ENCODE measurements at regions not wholly inside any gene's neighbourhood (a gene's known extent, or its start where the extent isn't known, plus 50 kb on each side); places are given as distances from the start of the nearest gene placed in this dataset.

DNA sequence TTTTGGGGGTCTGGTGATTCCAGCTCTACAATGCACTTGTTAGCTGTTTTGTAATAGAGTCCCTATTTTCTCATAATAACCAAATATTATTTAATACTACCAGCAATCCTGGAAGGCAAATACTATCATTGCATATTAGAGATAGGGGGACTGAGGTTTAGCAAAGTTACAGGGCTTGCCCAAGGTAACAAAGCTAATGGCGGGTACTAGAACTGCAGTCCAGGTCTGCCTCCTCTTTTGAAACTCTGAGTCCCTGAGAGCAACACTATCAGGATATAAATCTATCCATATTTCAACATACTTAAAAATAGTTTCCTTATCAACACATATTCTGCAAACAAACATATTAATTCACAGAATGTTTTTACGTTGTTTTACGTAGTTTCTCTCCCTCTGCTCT lies 235.5 kb upstream of the ACVR2A start:
- TF ChIP-seq, protein P1, sequence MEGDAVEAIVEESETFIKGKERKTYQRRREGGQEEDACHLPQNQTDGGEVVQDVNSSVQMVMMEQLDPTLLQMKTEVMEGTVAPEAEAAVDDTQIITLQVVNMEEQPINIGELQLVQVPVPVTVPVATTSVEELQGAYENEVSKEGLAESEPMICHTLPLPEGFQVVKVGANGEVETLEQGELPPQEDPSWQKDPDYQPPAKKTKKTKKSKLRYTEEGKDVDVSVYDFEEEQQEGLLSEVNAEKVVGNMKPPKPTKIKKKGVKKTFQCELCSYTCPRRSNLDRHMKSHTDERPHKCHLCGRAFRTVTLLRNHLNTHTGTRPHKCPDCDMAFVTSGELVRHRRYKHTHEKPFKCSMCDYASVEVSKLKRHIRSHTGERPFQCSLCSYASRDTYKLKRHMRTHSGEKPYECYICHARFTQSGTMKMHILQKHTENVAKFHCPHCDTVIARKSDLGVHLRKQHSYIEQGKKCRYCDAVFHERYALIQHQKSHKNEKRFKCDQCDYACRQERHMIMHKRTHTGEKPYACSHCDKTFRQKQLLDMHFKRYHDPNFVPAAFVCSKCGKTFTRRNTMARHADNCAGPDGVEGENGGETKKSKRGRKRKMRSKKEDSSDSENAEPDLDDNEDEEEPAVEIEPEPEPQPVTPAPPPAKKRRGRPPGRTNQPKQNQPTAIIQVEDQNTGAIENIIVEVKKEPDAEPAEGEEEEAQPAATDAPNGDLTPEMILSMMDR (IDR thresholded peaks at IDR 0.05) = no peak
- TF ChIP-seq POLR2AphosphoS5 (IDR thresholded peaks at IDR 0.05) = no peak
- TF ChIP-seq POLR2A (IDR thresholded peaks at IDR 0.05) = no peak
- no peak for TF ChIP-seq EP300 (IDR thresholded peaks at IDR 0.05)

Measured in suprapubic skin (tissue), 4 donors.